ENCODE measurements at regions not wholly inside any gene's neighbourhood (a gene's known extent, or its start where the extent isn't known, plus 50 kb on each side); places are given as distances from the start of the nearest gene placed in this dataset.

- Histone ChIP-seq H3K9me3 (ENCODE audit: insufficient read depth in 2 of 2, low read depth in 1 of 2, low read length in 1 of 2) (no peaks in the 10 kb centered on the region), H4K8ac (ENCODE audit: extremely low read depth, insufficient read depth, low read length) (no peak overlapping the region), H3K4me2 (ENCODE audit: insufficient read depth in 1 of 2, low read depth in 2 of 2, low read length in 2 of 2) (no peak overlapping the region), H4K5ac (ENCODE audit: insufficient read length, low read depth, low read length) (no peak overlapping the region), H4K91ac (replicated peaks; ENCODE audit: insufficient read length, low read length) (no peak overlapping the region), H3K14ac (ENCODE audit: insufficient read length) (no peak overlapping the region), H2BK5ac (ENCODE audit: low read depth, low read length) (no peak overlapping the region), H3K36me3 (ENCODE audit: control insufficient read depth in 2 of 4, insufficient read depth in 4 of 4, low read length in 3 of 4) (no peaks in the 10 kb centered on the region), H3K4me1 (replicated peaks in 1 of 4; ENCODE audit: control insufficient read depth in 3 of 4, insufficient read depth in 4 of 4, low read length in 3 of 4) (no peaks in the 10 kb centered on the region), H3K27me3 (replicated peaks in 1 of 4; ENCODE audit: control insufficient read depth in 3 of 4, extremely low read depth in 1 of 4, insufficient read depth in 3 of 4, low read length in 3 of 4) (no peaks in the 10 kb centered on the region), H3K79me1 (ENCODE audit: low read depth, low read length) (no peaks in the 10 kb centered on the region), H2AK5ac (ENCODE audit: low read depth, low read length) (no peak overlapping the region), H3K23ac (ENCODE audit: insufficient read length) (no peak overlapping the region), H3K56ac (replicated peaks; ENCODE audit: insufficient read length, low read depth, low read length) (no peak overlapping the region), H3K18ac (ENCODE audit: extremely low read depth, low read length) (no peak overlapping the region), H3K79me2 (ENCODE audit: control insufficient read depth in 1 of 2, insufficient read depth in 2 of 2, low read length in 2 of 2) (no peaks in the 10 kb centered on the region), H2BK20ac (ENCODE audit: low read length) (no peak overlapping the region), H3K23me2 (ENCODE audit: low read depth, low read length) (no peaks in the 10 kb centered on the region; the same call in 1 of the 2 replicates), H3K4ac (replicated peaks; ENCODE audit: insufficient read length, low read depth, low read length) (no peak overlapping the region), H3K4me3 (ENCODE audit: extremely low read depth in 1 of 4, insufficient read depth in 2 of 4, low read depth in 3 of 4, low read length in 4 of 4) (no peak overlapping the region), H3K27ac (ENCODE audit: low read depth, low read length) (no peak overlapping the region), H2AFZ (ENCODE audit: low read length) (no peak overlapping the region), H3K9ac (replicated peaks in 1 of 4; ENCODE audit: extremely low read depth in 1 of 4, low read depth in 3 of 4, low read length in 3 of 4) (no peak overlapping the region), H2BK12ac (ENCODE audit: low read depth, low read length) (no peak overlapping the region), H2BK15ac (ENCODE audit: low read length) (no peak overlapping the region), H2BK120ac (replicated peaks; ENCODE audit: low read depth, low read length) (no peak overlapping the region), H4K20me1 (replicated peaks in 1 of 2; ENCODE audit: control insufficient read depth in 1 of 2, insufficient read depth in 2 of 2, low read length in 2 of 2) (no peaks in the 10 kb centered on the region)
- TF ChIP-seq PHF8 (conservative IDR thresholded peaks at IDR 0.05; ENCODE audit: low read depth, low read length) (no peak), CTBP2 (IDR thresholded peaks at IDR 0.05; ENCODE audit: borderline replicate concordance, insufficient read depth, insufficient read length, low read length) (no peak), USF2 (IDR thresholded peaks at IDR 0.05; ENCODE audit: low read length) (no peak), RNF2 (IDR thresholded peaks at IDR 0.05; ENCODE audit: borderline replicate concordance, low read depth, low read length, missing control alignments, poor library complexity, severe bottlenecking) (no peak), TCF12 (IDR thresholded peaks at IDR 0.05; ENCODE audit: low read depth, low read length) (no peak)
- CTCF ChIA-PET (ENCODE audit: partially characterized antibody): interaction anchor here (1.3 kb wide), 1 partner anchor 65 kb away, joined by 3 read pairs; no protein-coding TSS in a partner anchor
- POLR2A ChIA-PET (ENCODE audit: partially characterized antibody): no interaction called here
- no peak for DNase-seq (ENCODE audit: low read depth in 1 of 2, low spot score in 2 of 2)
- no peak for FAIRE-seq
- WGBS, 2 experiments (ENCODE audit: extremely low coverage in 1 of 2, insufficient coverage in 1 of 2, insufficient read length in 1 of 2, insufficient replicate concordance in 2 of 2, low coverage in 1 of 2, low lambda C conversion rate in 2 of 2, missing lambda C conversion rate in 1 of 2): 97% methylated on average over 3 of the region's 3 CpGs; no CpG with 5 or more reads in 1 of the 2 experiments
Observed at GRCh38 chr5:110109667-110110066, 419.9 kb downstream of the MAN2A1 start.
